Trophoblast cell (in vitro differentiated cells and primary cell): ENCODE measurements at regions not wholly inside any gene's neighbourhood (a gene's known extent, or its start where the extent isn't known, plus 50 kb on each side); places are given as distances from the start of the nearest gene placed in this dataset.

Experiments used
- DNase-seq, 2 donors: peaks; one replicate each; pipeline ENCODE4 v3.0.0-alpha.2; 2016
- H2AFZ ChIP-seq: 2 replicates; pipeline ENCODE4 v1.6.1; 2013; ENCODE audit warnings: low read length, moderate library complexity, mild to moderate bottlenecking; ENCODE audit not compliant: insufficient read depth, poor library complexity
- H2AK5ac ChIP-seq: 2 replicates; pipeline ENCODE4 v1.6.1; 2013; ENCODE audit warnings: mild to moderate bottlenecking, low read length
- H2BK120ac ChIP-seq: 2 replicates; pipeline ENCODE4 v1.6.1; 2013; ENCODE audit warnings: low read length, mild to moderate bottlenecking, moderate library complexity; ENCODE audit not compliant: insufficient read depth, poor library complexity
- H2BK12ac ChIP-seq: 2 replicates; pipeline ENCODE4 v1.6.1; 2013; ENCODE audit warnings: mild to moderate bottlenecking, low read length, moderate library complexity
- H2BK5ac ChIP-seq: 2 replicates; pipeline ENCODE4 v1.6.1; 2013; ENCODE audit warnings: low read length, low read depth, moderate library complexity, mild to moderate bottlenecking; ENCODE audit not compliant: poor library complexity
- H3K14ac ChIP-seq: 2 replicates; pipeline ENCODE4 v1.6.1; 2013; ENCODE audit warnings: mild to moderate bottlenecking, low read length
- H3K18ac ChIP-seq: 2 replicates; pipeline ENCODE4 v1.6.1; 2013; ENCODE audit warnings: mild to moderate bottlenecking, low read length
- H3K23ac ChIP-seq: 2 replicates; pipeline ENCODE4 v1.6.1; 2013; ENCODE audit warnings: low read length
- H3K27ac ChIP-seq: 2 replicates; pipeline ENCODE4 v1.5.1; 2013; ENCODE audit warnings: low read depth, mild to moderate bottlenecking, inconsistent platforms, low read length, moderate library complexity
- H3K27me3 ChIP-seq: 2 replicates; pipeline ENCODE4 v1.6.1; 2013; ENCODE audit warnings: inconsistent platforms, mild to moderate bottlenecking, low read length, moderate library complexity; ENCODE audit not compliant: insufficient read depth
- H3K36me3 ChIP-seq, 2 experiments: 1 replicate in 1 of 2; 2 replicates in 1 of 2; pipeline ENCODE4 v1.6.1; 2013; ENCODE audit warnings: low read length in 2 of 2, mild to moderate bottlenecking in 2 of 2, moderate library complexity in 1 of 2; ENCODE audit not compliant: insufficient read depth in 2 of 2, control insufficient read depth in 1 of 2
- H3K4ac ChIP-seq: 2 replicates; pipeline ENCODE4 v1.6.1; 2013; ENCODE audit warnings: low read depth, mild to moderate bottlenecking, low read length, moderate library complexity
- H3K4me1 ChIP-seq, 2 experiments: 1 replicate in 1 of 2; 2 replicates in 1 of 2; pipeline ENCODE4 v1.6.1; 2013; ENCODE audit warnings: low read length in 2 of 2, mild to moderate bottlenecking in 2 of 2, moderate library complexity in 1 of 2; ENCODE audit not compliant: insufficient read depth in 2 of 2, control insufficient read depth in 1 of 2
- H3K4me2 ChIP-seq: 2 replicates; pipeline ENCODE4 v1.6.1; 2013; ENCODE audit warnings: inconsistent platforms, mild to moderate bottlenecking, low read length, moderate library complexity
- H3K4me3 ChIP-seq: 2 replicates; pipeline ENCODE4 v1.5.1; 2013; ENCODE audit warnings: mild to moderate bottlenecking, low read depth, low read length, inconsistent platforms
- H3K79me1 ChIP-seq: one replicate; pipeline ENCODE4 v1.6.1; 2013; ENCODE audit warnings: low read length
- H3K79me2 ChIP-seq: 2 replicates; pipeline ENCODE4 v1.6.1; 2013; ENCODE audit warnings: low read length, mild to moderate bottlenecking; ENCODE audit not compliant: control insufficient read depth, insufficient read depth, poor library complexity
- H3K9ac ChIP-seq: 2 replicates; pipeline ENCODE4 v1.6.1; 2013; ENCODE audit warnings: mild to moderate bottlenecking, low read length
- H3K9me3 ChIP-seq: 2 replicates; pipeline ENCODE4 v1.6.1; 2013; ENCODE audit warnings: low read depth, mild to moderate bottlenecking, control low read depth, inconsistent platforms, low read length; ENCODE audit not compliant: insufficient read depth
- H4K12ac ChIP-seq: 2 replicates; pipeline ENCODE4 v1.6.1; 2013; ENCODE audit warnings: low read depth, mild to moderate bottlenecking, low read length, moderate library complexity
- H4K8ac ChIP-seq: 2 replicates; pipeline ENCODE4 v1.6.1; 2013; ENCODE audit warnings: low read depth, mild to moderate bottlenecking, low read length, moderate library complexity
- H4K91ac ChIP-seq: one replicate; pipeline ENCODE4 v1.6.1; 2013; ENCODE audit warnings: low read depth, mild to moderate bottlenecking, low read length, moderate library complexity
- WGBS: extraction: QIAGEN DNeasy Blood & Tissue Kit; methylation state at CpG from one replicate; pipeline ENCODE4 v1.1.7; 2013; ENCODE audit warnings: missing lambda C conversion rate; ENCODE audit not compliant: insufficient read length, insufficient coverage; ENCODE audit errors: extremely low coverage; 5-methylcytosine and 5-hydroxymethylcytosine counted together

DNA sequence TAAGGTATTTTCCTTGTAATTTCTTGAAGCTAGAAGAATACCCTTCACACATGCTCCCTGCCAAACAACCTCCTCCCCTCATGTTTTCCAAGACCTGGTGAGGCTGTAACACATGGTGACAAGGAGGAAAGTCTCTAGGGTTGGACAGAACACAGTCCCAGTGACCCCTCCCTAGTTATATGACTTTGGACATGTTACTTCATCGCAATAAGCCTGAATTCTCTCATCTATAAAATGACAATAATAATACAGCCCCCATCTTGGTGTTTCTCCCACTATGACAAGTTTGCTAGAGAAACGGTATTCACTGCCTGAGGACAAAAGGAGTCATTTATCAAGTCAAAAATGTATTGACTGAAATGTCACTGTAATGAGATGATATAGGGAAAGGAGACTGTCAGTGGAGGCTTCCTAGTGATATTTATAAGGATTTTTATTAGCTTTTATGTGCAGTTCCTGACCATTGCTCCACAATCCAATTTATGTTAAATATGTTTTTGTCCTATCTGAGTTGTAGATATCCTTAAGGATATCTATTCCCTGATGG is 464.4 kb downstream of the SUCLG1 start:
- H3K79me1 ChIP-seq = peaks cover 4% of the 10 kb centered on the region
- H3K23ac ChIP-seq = no peak overlapping the region
- H4K12ac ChIP-seq = no peak overlapping the region
- H3K27me3 ChIP-seq = no peaks in the 10 kb centered on the region
- H3K4me1 ChIP-seq = peaks cover 3 to 4% of the 10 kb centered on the region in 2 experiments
- H3K36me3 ChIP-seq = no peaks in the 10 kb centered on the region
- H2BK120ac ChIP-seq = no peak overlapping the region
- H3K4me3 ChIP-seq = no peak overlapping the region
- H3K27ac ChIP-seq = no peak overlapping the region
- DNase-seq = no peak
- H3K9me3 ChIP-seq = no peaks in the 10 kb centered on the region
- no peak overlapping the region for H2AK5ac ChIP-seq
- no peak overlapping the region for H3K14ac ChIP-seq
- no peak overlapping the region for H3K18ac ChIP-seq
- H2BK12ac ChIP-seq = no peak overlapping the region
- no peak overlapping the region for H3K4ac ChIP-seq
- no peak overlapping the region for H4K8ac ChIP-seq
- H2AFZ ChIP-seq = no peak overlapping the region
- H2BK5ac ChIP-seq = no peak overlapping the region
- H3K79me2 ChIP-seq = no peaks in the 10 kb centered on the region
- H4K91ac ChIP-seq = no peak overlapping the region
- no CpG with 5 or more reads among the region's 2 CpGs for WGBS
- no peak overlapping the region for H3K9ac ChIP-seq
- H3K4me2 ChIP-seq = no peak overlapping the region

DNA sequence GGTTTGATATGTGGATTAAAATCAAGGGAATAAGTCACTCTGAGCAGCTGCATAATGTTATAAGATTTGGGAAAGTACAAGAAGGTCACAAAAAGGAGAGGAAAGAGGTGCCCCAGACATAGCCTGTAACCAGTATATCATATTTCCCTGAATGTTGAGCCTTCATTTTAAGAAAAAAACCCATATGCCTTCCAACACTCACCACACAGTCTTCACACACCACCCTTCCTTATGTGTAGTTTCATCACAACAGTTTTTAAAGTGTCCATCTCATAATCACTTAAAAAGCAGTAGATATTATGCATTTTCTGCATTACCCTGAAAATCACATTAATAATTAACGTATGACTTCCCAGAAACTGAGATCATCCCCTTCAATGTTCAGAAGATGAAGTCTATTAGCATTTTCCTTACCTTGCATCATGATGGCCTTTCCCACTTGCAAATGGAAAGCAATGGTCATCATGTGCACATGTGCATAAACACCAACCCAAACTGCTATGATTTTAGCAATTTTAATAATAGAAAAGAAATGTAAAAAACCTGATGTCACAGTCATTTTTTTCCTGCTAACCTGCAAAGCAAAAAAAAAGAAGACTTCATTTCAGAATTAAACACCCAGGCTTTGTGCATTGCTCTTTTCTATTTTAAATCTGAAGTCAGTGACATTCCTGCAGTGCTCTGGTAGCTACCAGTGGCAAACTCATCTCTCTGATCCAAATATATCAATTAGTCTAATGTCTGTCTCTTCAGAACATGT is 465.0 kb downstream of the SUCLG1 start:
- no peaks in the 10 kb centered on the region for H3K79me2 ChIP-seq
- H3K4me1 ChIP-seq = peaks cover 3 to 4% of the 10 kb centered on the region in 2 experiments
- H3K4me3 ChIP-seq = no peak overlapping the region
- H4K91ac ChIP-seq = no peak overlapping the region
- peaks cover 4% of the 10 kb centered on the region for H3K79me1 ChIP-seq
- H3K9me3 ChIP-seq = no peaks in the 10 kb centered on the region
- H2BK120ac ChIP-seq = no peak overlapping the region
- H3K4me2 ChIP-seq = no peak overlapping the region
- no peak overlapping the region for H2AFZ ChIP-seq
- DNase-seq = no peak
- no peak overlapping the region for H3K23ac ChIP-seq
- H2BK5ac ChIP-seq = no peak overlapping the region
- no peak overlapping the region for H2AK5ac ChIP-seq
- H3K27me3 ChIP-seq = no peaks in the 10 kb centered on the region
- no peak overlapping the region for H3K9ac ChIP-seq
- no peak overlapping the region for H3K18ac ChIP-seq
- WGBS = no CpG with 5 or more reads among the region's 1 CpG
- no peak overlapping the region for H4K8ac ChIP-seq
- H3K27ac ChIP-seq = no peak overlapping the region
- H3K14ac ChIP-seq = no peak overlapping the region
- no peak overlapping the region for H2BK12ac ChIP-seq
- H4K12ac ChIP-seq = no peak overlapping the region
- no peak overlapping the region for H3K4ac ChIP-seq
- no peaks in the 10 kb centered on the region for H3K36me3 ChIP-seq

GRCh38 chr2:83991992-83992391 is 467.1 kb downstream of the SUCLG1 start:
- Histone ChIP-seq H4K12ac (no peak overlapping the region), H3K4me1 (peaks cover 3 to 4% of the 10 kb centered on the region in 2 experiments), H3K79me1 (peaks cover 4% of the 10 kb centered on the region), H2BK12ac (no peak overlapping the region), H3K9me3 (no peaks in the 10 kb centered on the region), H3K18ac (no peak overlapping the region), H3K27ac (no peak overlapping the region), H3K79me2 (no peaks in the 10 kb centered on the region), H3K4ac (no peak overlapping the region), H3K27me3 (no peaks in the 10 kb centered on the region), H3K9ac (no peak overlapping the region), H4K91ac (no peak overlapping the region), H3K23ac (no peak overlapping the region), H2AFZ (no peak overlapping the region), H2BK5ac (no peak overlapping the region), H2AK5ac (no peak overlapping the region), H3K4me2 (no peak overlapping the region), H2BK120ac (no peak overlapping the region), H3K4me3 (no peak overlapping the region), H4K8ac (no peak overlapping the region), H3K14ac (no peak overlapping the region), H3K36me3 (no peaks in the 10 kb centered on the region)
- no CpG with 5 or more reads among the region's 3 CpGs for WGBS
- DNase-seq = peak; percentile 30 to 66

GRCh38 chr2:83990636-83991035 is 468.4 kb downstream of the SUCLG1 start:
- no peaks in the 10 kb centered on the region for H3K79me2 ChIP-seq
- no peak overlapping the region for H4K91ac ChIP-seq
- peaks cover 3 to 4% of the 10 kb centered on the region in 2 experiments for H3K4me1 ChIP-seq
- H3K9me3 ChIP-seq = no peaks in the 10 kb centered on the region
- no peak overlapping the region for H4K12ac ChIP-seq
- H3K23ac ChIP-seq = no peak overlapping the region
- no peak overlapping the region for H3K4me3 ChIP-seq
- H2BK12ac ChIP-seq = no peak overlapping the region
- H2BK120ac ChIP-seq = no peak overlapping the region
- no peak overlapping the region for H2BK5ac ChIP-seq
- H3K9ac ChIP-seq = no peak overlapping the region
- H3K14ac ChIP-seq = no peak overlapping the region
- H3K4me2 ChIP-seq = no peak overlapping the region
- H3K27me3 ChIP-seq = no peaks in the 10 kb centered on the region
- H3K18ac ChIP-seq = no peak overlapping the region
- no peak overlapping the region for H3K27ac ChIP-seq
- no peak for DNase-seq
- H3K79me1 ChIP-seq = peaks cover 4% of the 10 kb centered on the region
- no peak overlapping the region for H4K8ac ChIP-seq
- no peaks in the 10 kb centered on the region for H3K36me3 ChIP-seq
- no peak overlapping the region for H2AFZ ChIP-seq
- WGBS = no CpG with 5 or more reads among the region's 1 CpG
- H2AK5ac ChIP-seq = no peak overlapping the region
- no peak overlapping the region for H3K4ac ChIP-seq
